Left ventricle myocardium inferior (tissue), 1 donor: ENCODE measurements at regions not wholly inside any gene's neighbourhood (a gene's known extent, or its start where the extent isn't known, plus 50 kb on each side); places are given as distances from the start of the nearest gene placed in this dataset.
A peak's percentile ranks its signal among the peaks of the same experiment; 100 is the strongest.
"Not testable (repeated sequence)": the region's sequence is repeated elsewhere in the genome, so short reads cannot be mapped to it uniquely, and the experiment has no call there.

Source experiments
- DNase-seq: peaks from one replicate; pipeline ENCODE4 v3.0.0-alpha.2; 2020
- H3K27ac ChIP-seq: fragments of 200-600 bp; replicated peaks from 2 replicates; pipeline ENCODE4 v1.8.0; 2021
- H3K27me3 ChIP-seq: fragments of 200-600 bp; 2 replicates; pipeline ENCODE4 v1.8.0; 2021; ENCODE audit warnings: low read depth
- H3K36me3 ChIP-seq: fragments of 200-600 bp; 2 replicates; pipeline ENCODE4 v1.8.0; 2021
- H3K4me1 ChIP-seq: fragments of 200-600 bp; 2 replicates; pipeline ENCODE4 v1.8.0; 2021
- H3K4me3 ChIP-seq: fragments of 200-600 bp; 2 replicates; pipeline ENCODE4 v1.8.0; 2021; ENCODE audit warnings: mild to moderate bottlenecking, moderate library complexity
- H3K9me3 ChIP-seq: fragments of 200-600 bp; replicated peaks from 2 replicates; pipeline ENCODE4 v1.8.0; 2021
- CTCF ChIP-seq: fragments of 200-600 bp; IDR thresholded peaks from 2 replicates; pipeline ENCODE4 v1.8.0; 2021; ENCODE audit warnings: antibody characterized with exemption, mild to moderate bottlenecking, borderline replicate concordance
- intact Hi-C: fragments of 100-400 bp; cut with micrococcal nuclease; formaldehyde crosslinking; loops from one replicate; pipeline ENCODE4 v1.11.0; 2022
- donor health status: DM: no; HTN: yes; CAD: no; lungs with severe emphysema.

- Histone ChIP-seq H3K9me3 (no peaks in the 10 kb centered on the region), H3K36me3 (no peaks in the 10 kb centered on the region), H3K4me1 (peaks cover 6% of the 10 kb centered on the region), H3K27me3 (no peaks in the 10 kb centered on the region), H3K4me3 (no peak overlapping the region), H3K27ac (no peak overlapping the region)
- intact Hi-C loops, result no loop called here
- no peak for TF ChIP-seq CTCF
- DNase-seq, result no peak
Observed at GRCh38 chr6:125375013-125375412, 73.2 kb upstream of the HDDC2 start.

- no peaks in the 10 kb centered on the region for H3K4me1 ChIP-seq
- H3K4me3 ChIP-seq, result no peak overlapping the region
- no peak overlapping the region for H3K27ac ChIP-seq
- no peaks in the 10 kb centered on the region for H3K9me3 ChIP-seq
- TF ChIP-seq CTCF, result no peak
- DNase-seq, result no peak
- H3K36me3 ChIP-seq, result no peaks in the 10 kb centered on the region
- H3K27me3 ChIP-seq, result no peaks in the 10 kb centered on the region
- intact Hi-C loops, result no loop called here
Observed at GRCh38 chr6:125375821-125376220, 74.1 kb upstream of the HDDC2 start.

- Histone ChIP-seq H3K4me1 (no peaks in the 10 kb centered on the region), H3K9me3 (no peaks in the 10 kb centered on the region), H3K27ac (peak overlapping the region; percentile 18), H3K27me3 (no peaks in the 10 kb centered on the region), H3K36me3 (no peaks in the 10 kb centered on the region), H3K4me3 (no peak overlapping the region)
- intact Hi-C loops, result no loop called here
- TF ChIP-seq CTCF, result no peak
- no peak for DNase-seq
Observed at GRCh38 chr6:125377621-125378020, 75.9 kb upstream of the HDDC2 start.

- no peak for TF ChIP-seq CTCF
Observed at GRCh38 chr6:125379174-125379573, 77.4 kb upstream of the HDDC2 start.

GRCh38 chr6:125380474-125380873, 78.7 kb upstream of the HDDC2 start:
- H3K36me3 ChIP-seq, result no peaks in the 10 kb centered on the region
- no peaks in the 10 kb centered on the region for H3K9me3 ChIP-seq
- H3K27me3 ChIP-seq, result no peaks in the 10 kb centered on the region
- TF ChIP-seq CTCF, result no peak
- DNase-seq, result no peak
- intact Hi-C loops, result no loop called here
- H3K27ac ChIP-seq, result no peak overlapping the region
- no peaks in the 10 kb centered on the region for H3K4me1 ChIP-seq
- H3K4me3 ChIP-seq, result no peak overlapping the region

More at GRCh38 chr6:125379174-125379573, 77.4 kb upstream of the HDDC2 start:
- H3K36me3 ChIP-seq, result no peaks in the 10 kb centered on the region
- H3K9me3 ChIP-seq, result no peaks in the 10 kb centered on the region
- H3K4me1 ChIP-seq, result no peaks in the 10 kb centered on the region
- no peak for DNase-seq
- intact Hi-C loops, result no loop called here
- H3K4me3 ChIP-seq, result no peak overlapping the region
- H3K27me3 ChIP-seq, result no peaks in the 10 kb centered on the region
- no peak overlapping the region for H3K27ac ChIP-seq

GRCh38 chr6:125386337-125386736, 84.6 kb upstream of the HDDC2 start:
- H3K4me1 ChIP-seq, DNase-seq, H3K27me3 ChIP-seq, H3K36me3 ChIP-seq, H3K27ac ChIP-seq, intact Hi-C loops, H3K4me3 ChIP-seq, H3K9me3 ChIP-seq: not testable (repeated sequence)
